Activated CD4-positive, alpha-beta T cell treated with anti-CD3 and anti-CD28 coated beads, Interleukin-2, amount 50 U/mL, for 24 hours (primary cell): ENCODE measurements at regions not wholly inside any gene's neighbourhood (a gene's known extent, or its start where the extent isn't known, plus 50 kb on each side); places are given as distances from the start of the nearest gene placed in this dataset.

Experiments
- DNase-seq, 2 donors: peaks; one replicate each; pipeline ENCODE4 v3.0.0-alpha.2; 2020; ENCODE audit warnings: low read depth in 1 of 2, low spot score in 1 of 2

DNA sequence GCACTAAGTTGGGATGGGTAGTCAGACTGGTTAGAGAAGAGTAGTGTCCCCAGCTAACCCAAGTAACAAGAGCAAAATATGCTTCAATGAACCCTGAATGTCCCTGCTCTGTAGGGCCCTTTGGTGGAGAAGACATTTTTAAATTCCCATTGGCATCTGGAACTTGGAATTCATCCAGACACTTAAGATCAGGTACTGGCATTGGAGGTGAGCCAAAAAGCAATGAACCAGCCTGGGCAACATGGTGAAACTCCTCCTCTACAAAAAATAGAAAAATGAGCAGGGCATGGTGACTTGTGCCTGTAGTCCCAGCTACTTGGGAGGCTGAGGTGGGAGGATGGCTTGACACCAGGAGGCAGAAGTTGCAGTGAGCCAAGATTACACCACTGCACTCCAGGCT, 58.9 kb upstream of the ZNF618 start:
- no peak for DNase-seq

DNA sequence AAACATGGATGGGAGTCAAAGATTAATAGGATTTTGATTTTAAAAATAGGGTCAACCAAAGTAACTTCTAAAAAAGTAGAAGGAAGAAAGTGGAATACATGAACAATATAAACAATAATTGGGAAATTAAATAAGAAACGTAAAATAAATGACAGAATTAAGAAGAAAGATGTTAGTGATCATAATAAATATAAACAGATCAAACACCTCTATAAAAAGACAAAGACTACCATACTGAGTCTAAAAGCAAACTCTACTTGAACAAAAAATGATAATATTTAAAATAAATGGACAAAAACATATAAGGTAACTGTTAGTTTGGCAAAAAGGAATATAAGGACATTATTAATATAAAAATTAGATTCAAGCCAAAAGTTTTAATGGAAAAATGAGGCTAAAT, 57.7 kb upstream of the ZNF618 start:
- no peak for DNase-seq

DNA sequence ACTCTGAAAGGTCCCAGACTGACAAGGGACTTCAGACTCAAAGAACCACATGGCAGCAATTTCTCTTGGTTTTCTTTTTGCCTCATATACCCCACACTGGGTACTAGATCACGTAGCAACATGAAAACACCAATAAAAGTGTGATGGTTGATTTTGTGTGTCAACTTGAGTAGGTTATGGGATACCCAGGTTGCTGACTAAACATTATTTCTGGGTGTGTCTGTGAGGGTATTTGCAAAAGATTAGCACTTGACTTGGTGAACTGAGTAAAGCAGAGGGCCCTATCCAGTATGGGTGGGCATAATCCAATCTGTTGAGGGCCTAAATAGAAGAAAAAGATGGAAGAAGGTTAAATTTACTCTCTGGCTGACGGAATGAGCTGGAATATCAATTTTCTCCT, 53.8 kb upstream of the ZNF618 start:
- DNase-seq: no peak

DNA sequence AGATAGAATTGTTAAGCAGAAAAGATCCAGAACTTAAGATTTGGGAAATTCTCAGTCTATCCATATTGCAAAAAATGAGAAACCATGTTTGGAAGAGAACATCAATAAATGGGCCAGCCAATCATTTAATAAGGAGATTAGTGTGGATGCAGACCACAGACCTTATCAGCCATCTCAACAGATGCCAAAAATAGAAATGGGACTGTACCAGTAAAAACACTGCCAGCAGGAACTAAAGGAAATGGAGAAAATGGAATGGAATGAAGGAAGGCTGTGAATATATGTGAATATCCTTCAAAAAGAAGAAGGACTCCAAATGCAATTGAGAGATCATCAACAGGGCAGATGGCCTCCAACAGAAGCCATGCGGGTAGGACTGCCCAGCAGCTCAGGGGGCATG, 52.7 kb upstream of the ZNF618 start:
- DNase-seq: no peak
